ENCODE measurements at regions not wholly inside any gene's neighbourhood (a gene's known extent, or its start where the extent isn't known, plus 50 kb on each side); places are given as distances from the start of the nearest gene placed in this dataset.

- DNase-seq (ENCODE audit: low read depth in 2 of 2): no peak
Measured at GRCh38 chr2:9756692-9757250, 86.5 kb upstream of the TAF1B start.

GRCh38 chr2:9757501-9758264 lies 85.6 kb upstream of the TAF1B start:
- DNase-seq (ENCODE audit: low read depth in 2 of 2): peak in 1 of 2 donors; percentile 36

- no peak for DNase-seq (ENCODE audit: low read depth in 2 of 2)
Measured at GRCh38 chr2:9758741-9759140, 84.5 kb upstream of the TAF1B start.

GRCh38 chr2:9760069-9760901 lies 83.0 kb upstream of the TAF1B start:
- DNase-seq (ENCODE audit: low read depth in 2 of 2): peak in 1 of 2 donors; percentile 38

GRCh38 chr2:9760902-9761228 lies 82.4 kb upstream of the TAF1B start:
- DNase-seq (ENCODE audit: low read depth in 2 of 2): no peak

- no peak for DNase-seq (ENCODE audit: low read depth in 2 of 2)
Measured at GRCh38 chr2:9761577-9761976, 81.7 kb upstream of the TAF1B start.

GRCh38 chr2:9762164-9762563 lies 81.1 kb upstream of the TAF1B start:
- DNase-seq (ENCODE audit: low read depth in 2 of 2): no peak

GRCh38 chr2:9762941-9763340 lies 80.3 kb upstream of the TAF1B start:
- no peak for DNase-seq (ENCODE audit: low read depth in 2 of 2)

- peak; percentile 53 to 88 for DNase-seq (ENCODE audit: low read depth in 2 of 2)
Measured at GRCh38 chr2:9763356-9764152, 79.7 kb upstream of the TAF1B start.

- DNase-seq (ENCODE audit: low read depth in 2 of 2): no peak
Measured at GRCh38 chr2:9764153-9764778, 79.0 kb upstream of the TAF1B start.

- DNase-seq (ENCODE audit: low read depth in 2 of 2): no peak
Measured at GRCh38 chr2:9765611-9766531, 77.4 kb upstream of the TAF1B start.

GRCh38 chr2:9767656-9768281 lies 75.5 kb upstream of the TAF1B start:
- DNase-seq (ENCODE audit: low read depth in 2 of 2): no peak

GRCh38 chr2:9768388-9768787 lies 74.9 kb upstream of the TAF1B start:
- no peak for DNase-seq (ENCODE audit: low read depth in 2 of 2)

- no peak for DNase-seq (ENCODE audit: low read depth in 2 of 2)
Measured at GRCh38 chr2:9769171-9770005, 73.9 kb upstream of the TAF1B start.

GRCh38 chr2:9770006-9770307 lies 73.3 kb upstream of the TAF1B start:
- DNase-seq (ENCODE audit: low read depth in 2 of 2): no peak

- peak; percentile 76 to 78 for DNase-seq (ENCODE audit: low read depth in 2 of 2)
Measured at GRCh38 chr2:9770308-9771100, 72.8 kb upstream of the TAF1B start.

GRCh38 chr2:9771101-9771449 lies 72.2 kb upstream of the TAF1B start:
- no peak for DNase-seq (ENCODE audit: low read depth in 2 of 2)

- DNase-seq (ENCODE audit: low read depth in 2 of 2): peak in 1 of 2 donors; percentile 69
Measured at GRCh38 chr2:9771481-9772017, 71.7 kb upstream of the TAF1B start.
